Colonic mucosa (tissue), 4 donors: ENCODE measurements at regions not wholly inside any gene's neighbourhood (a gene's known extent, or its start where the extent isn't known, plus 50 kb on each side); places are given as distances from the start of the nearest gene placed in this dataset.
"Not testable (repeated sequence)": the region's sequence is repeated elsewhere in the genome, so short reads cannot be mapped to it uniquely, and the experiment has no call there.

Experiments used
- DNase-seq: peaks from one replicate; pipeline ENCODE4 v3.0.0-alpha.2; 2020
- H3K27ac ChIP-seq: fragments of 200-600 bp; one replicate; pipeline ENCODE4 v1.8.0; 2021
- H3K27me3 ChIP-seq: fragments of 200-600 bp; one replicate; pipeline ENCODE4 v1.8.0; 2021
- H3K36me3 ChIP-seq: fragments of 200-600 bp; one replicate; pipeline ENCODE4 v1.8.0; 2021
- H3K4me1 ChIP-seq: fragments of 200-600 bp; one replicate; pipeline ENCODE4 v1.8.0; 2021; ENCODE audit warnings: mild to moderate bottlenecking
- H3K4me3 ChIP-seq: fragments of 200-600 bp; one replicate; pipeline ENCODE4 v1.8.0; 2021
- H3K9ac ChIP-seq, 2 donors: one replicate each; pipeline ENCODE4 v1.7.0; 2013; ENCODE audit warnings: control low read depth in 2 of 2, low read depth in 2 of 2, low read length in 2 of 2
- H3K9me3 ChIP-seq: fragments of 200-600 bp; one replicate; pipeline ENCODE4 v1.8.0; 2021
- intact Hi-C: fragments of 100-400 bp; cut with DNase I; formaldehyde crosslinking; loops from one replicate; pipeline ENCODE4 v1.14.1; 2022
- donor health status: healthy.
- donor health status: DM: no; HTN: no; CAD: no.
- donor health status: DM: no; HTN: no; CAD: no.

GRCh38 chrX:3914813-3915212 lies 201.4 kb upstream of the PRKX start:
- H3K27me3 ChIP-seq, H3K4me1 ChIP-seq, H3K36me3 ChIP-seq, DNase-seq, H3K9me3 ChIP-seq, H3K9ac ChIP-seq, H3K4me3 ChIP-seq, H3K27ac ChIP-seq, intact Hi-C loops: not testable (repeated sequence)

DNA sequence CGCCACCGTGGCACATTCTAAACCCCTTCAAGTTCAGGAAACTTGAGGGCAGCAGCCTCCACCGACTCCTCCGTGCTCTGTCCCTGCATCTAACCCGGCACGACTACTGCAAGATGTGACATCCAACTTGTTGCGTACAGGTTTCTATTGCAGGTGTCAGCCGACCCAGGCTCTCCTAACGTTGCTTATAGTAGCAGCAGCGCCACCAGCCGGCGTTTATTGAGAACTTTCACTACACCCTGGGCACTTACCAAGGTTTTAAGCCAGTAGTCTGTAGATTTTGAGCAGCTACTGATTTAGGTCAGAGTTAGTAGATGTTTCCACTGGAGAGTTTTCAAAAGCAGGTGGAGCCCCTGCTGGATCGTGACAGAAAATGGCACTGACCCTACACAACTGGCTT lies 200.6 kb upstream of the PRKX start:
- H3K27ac ChIP-seq, DNase-seq, H3K4me1 ChIP-seq, H3K27me3 ChIP-seq, H3K36me3 ChIP-seq, H3K9me3 ChIP-seq, intact Hi-C loops, H3K9ac ChIP-seq, H3K4me3 ChIP-seq: not testable (repeated sequence)

DNA sequence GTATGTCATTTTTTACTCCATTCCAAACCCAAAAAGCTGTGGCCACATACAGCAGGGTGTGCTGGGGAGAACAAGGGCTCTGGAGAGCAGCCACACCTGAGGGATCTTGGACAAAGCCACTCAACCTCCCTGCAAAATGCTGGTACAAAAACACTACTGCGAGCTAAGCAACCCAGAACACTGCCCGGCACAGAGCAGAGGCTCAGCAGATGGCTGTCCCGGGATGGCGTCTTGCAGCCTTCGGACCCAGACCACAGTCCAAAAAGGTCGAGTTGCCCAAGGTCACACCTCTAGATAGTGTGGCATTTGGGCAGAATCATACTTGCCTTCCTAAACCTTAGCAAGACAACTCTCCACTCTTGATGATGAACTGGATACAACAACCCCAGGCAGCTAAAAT lies 197.6 kb upstream of the PRKX start:
- intact Hi-C loops, DNase-seq, H3K4me1 ChIP-seq: not testable (repeated sequence)

GRCh38 chrX:3910611-3911010 lies 197.2 kb upstream of the PRKX start:
- H3K27ac ChIP-seq, DNase-seq, H3K27me3 ChIP-seq, intact Hi-C loops, H3K36me3 ChIP-seq, H3K4me3 ChIP-seq, H3K4me1 ChIP-seq, H3K9me3 ChIP-seq, H3K9ac ChIP-seq: not testable (repeated sequence)

More for the DNA sequence above, 197.6 kb upstream of the PRKX start:
- H3K27me3 ChIP-seq, H3K36me3 ChIP-seq, H3K9ac ChIP-seq, H3K4me3 ChIP-seq, H3K27ac ChIP-seq, H3K9me3 ChIP-seq: not testable (repeated sequence)

- intact Hi-C loops, H3K27me3 ChIP-seq, H3K36me3 ChIP-seq, H3K4me1 ChIP-seq, H3K9me3 ChIP-seq, H3K4me3 ChIP-seq, DNase-seq, H3K9ac ChIP-seq, H3K27ac ChIP-seq: not testable (repeated sequence)
Measured at GRCh38 chrX:3905522-3906258, 192.2 kb upstream of the PRKX start.

- H3K4me3 ChIP-seq, DNase-seq, H3K36me3 ChIP-seq, H3K27me3 ChIP-seq, H3K9me3 ChIP-seq, H3K27ac ChIP-seq, H3K9ac ChIP-seq, H3K4me1 ChIP-seq, intact Hi-C loops: not testable (repeated sequence)
Measured at GRCh38 chrX:3902222-3902621, 188.8 kb upstream of the PRKX start.

DNA sequence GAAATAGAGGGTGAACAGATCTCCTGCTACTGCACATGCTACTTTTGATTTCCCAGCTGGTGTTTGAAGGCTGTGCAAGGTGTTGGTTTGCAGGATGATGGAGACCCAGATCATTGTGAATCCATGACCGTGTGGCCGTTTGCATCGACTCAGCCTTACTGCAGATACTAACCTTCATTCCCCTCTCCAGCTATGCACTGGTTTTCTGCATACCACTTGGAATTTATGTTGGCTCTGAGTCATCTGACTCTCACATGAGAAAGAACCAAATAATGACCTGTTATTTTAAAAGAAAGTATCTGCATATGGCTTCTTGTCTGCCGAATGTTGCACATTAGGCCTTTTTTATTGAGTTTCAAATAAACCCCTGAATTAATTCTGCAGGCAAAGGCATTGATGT lies 183.3 kb upstream of the PRKX start:
- H3K4me1 ChIP-seq, intact Hi-C loops: not testable (repeated sequence)

DNA sequence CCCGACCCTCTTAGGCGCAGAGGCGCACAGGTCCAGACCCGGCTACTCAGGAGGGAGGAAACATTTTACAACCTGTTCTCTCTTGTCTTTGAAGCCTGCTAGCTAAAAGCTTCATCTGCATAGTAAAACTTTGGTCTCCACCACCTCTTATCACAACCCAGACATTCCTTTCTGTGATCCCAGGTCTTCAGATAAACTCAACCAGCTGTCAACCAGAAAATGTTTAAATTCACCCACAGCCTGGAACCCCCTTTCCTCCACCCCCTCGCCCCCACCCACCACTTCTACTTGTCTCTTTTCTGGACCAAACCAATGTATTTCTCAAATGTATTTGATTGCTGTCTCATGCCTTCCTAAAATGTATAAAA lies 169.1 kb upstream of the PRKX start:
- DNase-seq, intact Hi-C loops, H3K9ac ChIP-seq, H3K27ac ChIP-seq, H3K9me3 ChIP-seq, H3K27me3 ChIP-seq, H3K4me3 ChIP-seq, H3K4me1 ChIP-seq, H3K36me3 ChIP-seq: not testable (repeated sequence)

More for the DNA sequence above, 183.3 kb upstream of the PRKX start:
- not testable (repeated sequence) for H3K36me3 ChIP-seq, H3K27ac ChIP-seq, H3K4me3 ChIP-seq, H3K9me3 ChIP-seq, DNase-seq, H3K9ac ChIP-seq, H3K27me3 ChIP-seq

- H3K9me3 ChIP-seq, intact Hi-C loops, H3K4me3 ChIP-seq, H3K4me1 ChIP-seq, H3K27me3 ChIP-seq, H3K36me3 ChIP-seq, H3K27ac ChIP-seq, DNase-seq, H3K9ac ChIP-seq: not testable (repeated sequence)
Measured at GRCh38 chrX:3881898-3882552, 168.6 kb upstream of the PRKX start.

- H3K9ac ChIP-seq, intact Hi-C loops: not testable (repeated sequence)
Measured at GRCh38 chrX:3881255-3881895, 167.9 kb upstream of the PRKX start.

GRCh38 chrX:3876393-3876792 lies 162.9 kb upstream of the PRKX start:
- H3K27ac ChIP-seq, H3K27me3 ChIP-seq, H3K4me1 ChIP-seq, H3K36me3 ChIP-seq, H3K4me3 ChIP-seq, DNase-seq, intact Hi-C loops, H3K9ac ChIP-seq, H3K9me3 ChIP-seq: not testable (repeated sequence)

More at GRCh38 chrX:3881255-3881895, 167.9 kb upstream of the PRKX start:
- not testable (repeated sequence) for H3K4me1 ChIP-seq, H3K27ac ChIP-seq, H3K27me3 ChIP-seq, H3K36me3 ChIP-seq, DNase-seq, H3K9me3 ChIP-seq, H3K4me3 ChIP-seq

- H3K27ac ChIP-seq, H3K4me3 ChIP-seq, intact Hi-C loops, DNase-seq, H3K4me1 ChIP-seq, H3K36me3 ChIP-seq, H3K9me3 ChIP-seq, H3K9ac ChIP-seq, H3K27me3 ChIP-seq: not testable (repeated sequence)
Measured at GRCh38 chrX:3875638-3876037, 162.2 kb upstream of the PRKX start.

DNA sequence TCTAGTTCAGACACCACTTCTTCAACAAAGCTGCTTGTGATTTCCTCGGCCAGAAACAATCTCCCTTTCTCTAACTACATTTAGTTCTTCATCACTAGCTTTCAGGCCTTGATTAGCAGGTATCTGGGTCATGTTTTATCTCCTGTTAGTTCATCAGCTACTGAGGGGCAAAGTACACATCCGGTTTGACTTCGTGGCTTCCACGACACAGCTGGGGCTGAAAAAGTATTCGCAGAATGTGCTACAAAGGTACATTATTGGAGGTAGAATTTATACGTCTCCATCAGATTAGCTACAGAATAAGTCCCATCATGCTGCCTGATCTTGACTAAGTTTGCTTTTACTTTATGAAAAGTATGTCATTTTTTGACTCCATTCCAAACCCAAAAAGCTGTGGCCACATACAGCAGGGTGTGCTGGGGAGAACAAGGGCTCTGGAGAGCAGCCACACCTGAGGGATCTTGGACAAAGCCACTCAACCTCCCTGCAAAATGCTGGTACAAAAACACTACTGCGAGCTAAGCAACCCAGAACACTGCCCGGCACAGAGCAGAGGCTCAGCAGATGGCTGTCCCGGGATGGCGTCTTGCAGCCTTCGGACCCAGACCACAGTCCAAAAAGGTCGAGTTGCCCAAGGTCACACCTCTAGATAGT lies 158.9 kb upstream of the PRKX start:
- H3K4me1 ChIP-seq, intact Hi-C loops, H3K27ac ChIP-seq, DNase-seq, H3K27me3 ChIP-seq, H3K9me3 ChIP-seq, H3K9ac ChIP-seq, H3K4me3 ChIP-seq, H3K36me3 ChIP-seq: not testable (repeated sequence)
